Breast epithelium (tissue), 3 donors: ENCODE measurements at regions not wholly inside any gene's neighbourhood (a gene's known extent, or its start where the extent isn't known, plus 50 kb on each side); places are given as distances from the start of the nearest gene placed in this dataset.

Experiments
- POLR2AphosphoS5 ChIP-seq, 3 donors: sonication (generic); formaldehyde crosslinking; IDR thresholded peaks; one replicate each; pipeline ENCODE4 v1.6.1; 2017; ENCODE audit warnings: antibody characterized with exemption in 3 of 3
- TF ChIP-seq, protein P1 (sequence below), 3 donors: fragments of 450-650 bp; IDR thresholded peaks; one replicate each; pipeline ENCODE4 v1.5.1; 2016 to 2017; ENCODE audit warnings: antibody characterized with exemption in 3 of 3, mild to moderate bottlenecking in 3 of 3, moderate library complexity in 3 of 3

DNA sequence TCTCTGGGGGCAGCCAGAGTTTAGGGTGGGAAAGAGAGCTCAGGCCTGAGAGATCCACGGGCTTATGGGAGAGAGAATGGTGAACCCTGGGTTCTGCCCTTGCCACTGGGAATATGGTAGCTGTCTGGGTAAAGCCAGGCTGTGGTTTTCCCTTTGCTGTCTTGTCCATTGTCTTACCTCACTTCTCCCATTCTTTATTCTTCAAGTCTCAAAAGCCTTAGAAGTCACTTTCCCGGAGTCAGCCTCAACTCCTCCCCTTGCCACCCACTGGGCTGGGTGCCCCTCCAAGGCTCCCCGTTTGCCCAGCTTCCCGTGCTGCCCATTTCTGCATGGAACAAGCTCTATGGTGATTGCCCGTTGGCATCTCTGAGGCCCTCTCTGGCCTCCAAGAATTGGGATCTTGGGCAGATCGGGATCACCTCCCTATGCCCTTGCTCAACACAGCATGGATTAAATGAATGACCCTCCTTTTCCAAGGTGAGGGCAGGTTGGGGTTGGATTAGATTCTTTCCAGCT lies 228.2 kb downstream of the HAUS1 start:
- TF ChIP-seq, protein P1, sequence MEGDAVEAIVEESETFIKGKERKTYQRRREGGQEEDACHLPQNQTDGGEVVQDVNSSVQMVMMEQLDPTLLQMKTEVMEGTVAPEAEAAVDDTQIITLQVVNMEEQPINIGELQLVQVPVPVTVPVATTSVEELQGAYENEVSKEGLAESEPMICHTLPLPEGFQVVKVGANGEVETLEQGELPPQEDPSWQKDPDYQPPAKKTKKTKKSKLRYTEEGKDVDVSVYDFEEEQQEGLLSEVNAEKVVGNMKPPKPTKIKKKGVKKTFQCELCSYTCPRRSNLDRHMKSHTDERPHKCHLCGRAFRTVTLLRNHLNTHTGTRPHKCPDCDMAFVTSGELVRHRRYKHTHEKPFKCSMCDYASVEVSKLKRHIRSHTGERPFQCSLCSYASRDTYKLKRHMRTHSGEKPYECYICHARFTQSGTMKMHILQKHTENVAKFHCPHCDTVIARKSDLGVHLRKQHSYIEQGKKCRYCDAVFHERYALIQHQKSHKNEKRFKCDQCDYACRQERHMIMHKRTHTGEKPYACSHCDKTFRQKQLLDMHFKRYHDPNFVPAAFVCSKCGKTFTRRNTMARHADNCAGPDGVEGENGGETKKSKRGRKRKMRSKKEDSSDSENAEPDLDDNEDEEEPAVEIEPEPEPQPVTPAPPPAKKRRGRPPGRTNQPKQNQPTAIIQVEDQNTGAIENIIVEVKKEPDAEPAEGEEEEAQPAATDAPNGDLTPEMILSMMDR (IDR thresholded peaks at IDR 0.05): no peak
- TF ChIP-seq POLR2AphosphoS5 (IDR thresholded peaks at IDR 0.05): no peak
